ENCODE measurements at regions not wholly inside any gene's neighbourhood (a gene's known extent, or its start where the extent isn't known, plus 50 kb on each side); places are given as distances from the start of the nearest gene placed in this dataset.

DNA sequence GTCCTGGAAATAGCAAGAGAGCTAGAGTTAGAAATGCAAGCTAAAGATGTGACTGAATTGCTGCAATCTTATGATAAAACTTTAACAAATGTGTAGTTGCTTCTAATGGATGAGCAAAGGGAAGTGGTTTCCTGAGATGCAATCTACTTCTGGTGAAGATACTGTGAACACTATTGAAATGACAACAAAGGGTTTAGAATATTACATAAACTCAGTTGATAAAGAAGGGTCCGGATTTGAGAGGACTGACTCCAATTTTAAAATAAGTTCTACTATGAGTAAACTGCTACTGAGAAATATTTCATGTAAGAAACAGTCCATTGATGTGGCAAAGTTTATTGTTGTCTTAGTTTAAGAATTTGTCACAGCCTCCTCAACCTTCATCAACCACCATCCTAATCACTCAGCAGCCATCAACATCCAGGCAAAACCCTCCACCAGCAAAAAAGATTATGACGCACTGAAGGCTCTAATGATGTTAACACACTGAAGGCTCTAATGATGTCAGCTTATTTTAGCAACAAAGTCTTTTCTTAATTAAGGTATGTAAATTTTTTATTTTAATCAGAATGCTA is 376.2 kb downstream of the CDH10 start:
- no peak overlapping the region for H3K23ac ChIP-seq (ENCODE audit: low read depth, low read length)
- H2BK15ac ChIP-seq (ENCODE audit: low read depth, low read length), result no peak overlapping the region
- in situ Hi-C loops (cut with MboI; ENCODE audit: low sequenced_read_pairs), result no loop called here

More for the DNA sequence above, 376.2 kb downstream of the CDH10 start:
- BruUV-seq (replicated peaks), result no TSS peak
- H3K9me1 ChIP-seq (ENCODE audit: insufficient read depth, low read length), result no peaks in the 10 kb centered on the region
- CTCF ChIA-PET, result interaction anchor here (0.6 kb wide), 1 partner anchor 1947 kb away, joined by 3 read pairs; no protein-coding TSS in a partner anchor
- no peak overlapping the region for H3K14ac ChIP-seq (replicated peaks; ENCODE audit: low read depth, low read length)
- 0 out of 2 replicates have a peak, but pooled peaks cover 1% of the 10 kb centered on the region for H3K9me3 ChIP-seq (ENCODE audit: control insufficient read depth, insufficient read depth, low read length)
- no peak overlapping the region for H3K4ac ChIP-seq (ENCODE audit: low read depth, low read length)
- no peaks in the 10 kb centered on the region for H3K4me1 ChIP-seq (ENCODE audit: control insufficient read depth, insufficient read depth, low read length)
- no peak overlapping the region for H2BK5ac ChIP-seq (ENCODE audit: low read depth, low read length, poor library complexity, severe bottlenecking)
- POLR2A ChIA-PET (ENCODE audit: unreplicated experiment), result no interaction called here
- H3K4me2 ChIP-seq (ENCODE audit: low read depth, low read length), result no peak overlapping the region
- H3K4me3 ChIP-seq (ENCODE audit: insufficient read depth, low read depth, low read length), result no peak overlapping the region
- TF ChIP-seq BHLHE40 (IDR thresholded peaks at IDR 0.05; ENCODE audit: low read depth, low read length) (no peak), NFE2L2 (IDR thresholded peaks at IDR 0.05; ENCODE audit: low read depth, low read length) (no peak), FOS (IDR thresholded peaks at IDR 0.05; ENCODE audit: low read depth, low read length) (no peak), CEBPB (IDR thresholded peaks at IDR 0.05; ENCODE audit: low read depth, low read length) (no peak), MAZ (IDR thresholded peaks at IDR 0.05; ENCODE audit: borderline replicate concordance, low read depth, low read length) (no peak), SMC3 (IDR thresholded peaks at IDR 0.05; ENCODE audit: low read depth, low read length) (no peak)
- TF ChIP-seq, protein P1, sequence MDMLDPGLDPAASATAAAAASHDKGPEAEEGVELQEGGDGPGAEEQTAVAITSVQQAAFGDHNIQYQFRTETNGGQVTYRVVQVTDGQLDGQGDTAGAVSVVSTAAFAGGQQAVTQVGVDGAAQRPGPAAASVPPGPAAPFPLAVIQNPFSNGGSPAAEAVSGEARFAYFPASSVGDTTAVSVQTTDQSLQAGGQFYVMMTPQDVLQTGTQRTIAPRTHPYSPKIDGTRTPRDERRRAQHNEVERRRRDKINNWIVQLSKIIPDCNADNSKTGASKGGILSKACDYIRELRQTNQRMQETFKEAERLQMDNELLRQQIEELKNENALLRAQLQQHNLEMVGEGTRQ (IDR thresholded peaks at IDR 0.05; ENCODE audit: low read depth, low read length), result no peak
- TF ChIP-seq, protein P2, sequence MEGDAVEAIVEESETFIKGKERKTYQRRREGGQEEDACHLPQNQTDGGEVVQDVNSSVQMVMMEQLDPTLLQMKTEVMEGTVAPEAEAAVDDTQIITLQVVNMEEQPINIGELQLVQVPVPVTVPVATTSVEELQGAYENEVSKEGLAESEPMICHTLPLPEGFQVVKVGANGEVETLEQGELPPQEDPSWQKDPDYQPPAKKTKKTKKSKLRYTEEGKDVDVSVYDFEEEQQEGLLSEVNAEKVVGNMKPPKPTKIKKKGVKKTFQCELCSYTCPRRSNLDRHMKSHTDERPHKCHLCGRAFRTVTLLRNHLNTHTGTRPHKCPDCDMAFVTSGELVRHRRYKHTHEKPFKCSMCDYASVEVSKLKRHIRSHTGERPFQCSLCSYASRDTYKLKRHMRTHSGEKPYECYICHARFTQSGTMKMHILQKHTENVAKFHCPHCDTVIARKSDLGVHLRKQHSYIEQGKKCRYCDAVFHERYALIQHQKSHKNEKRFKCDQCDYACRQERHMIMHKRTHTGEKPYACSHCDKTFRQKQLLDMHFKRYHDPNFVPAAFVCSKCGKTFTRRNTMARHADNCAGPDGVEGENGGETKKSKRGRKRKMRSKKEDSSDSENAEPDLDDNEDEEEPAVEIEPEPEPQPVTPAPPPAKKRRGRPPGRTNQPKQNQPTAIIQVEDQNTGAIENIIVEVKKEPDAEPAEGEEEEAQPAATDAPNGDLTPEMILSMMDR (conservative IDR thresholded peaks at IDR 0.05; ENCODE audit: low read depth, low read length), result no peak
- no peak for DNase-seq
- H2BK120ac ChIP-seq (ENCODE audit: low read depth, low read length), result no peak overlapping the region
- H3K9ac ChIP-seq (ENCODE audit: low read depth, low read length), result no peak overlapping the region
- H4K91ac ChIP-seq (ENCODE audit: insufficient read depth, low read depth, low read length), result no peak overlapping the region
- H2AK9ac ChIP-seq (replicated peaks; ENCODE audit: low read depth, low read length, poor library complexity), result no peak overlapping the region
- H4K5ac ChIP-seq (ENCODE audit: low read depth, low read length), result no peak overlapping the region
- H3K27ac ChIP-seq (ENCODE audit: insufficient read depth, low read length), result no peak overlapping the region
- no CpG with 5 or more reads among the region's 2 CpGs for WGBS, 2 experiments (ENCODE audit: extremely low coverage in 2 of 2, insufficient read length in 1 of 2)
- no peak overlapping the region for H3K56ac ChIP-seq (ENCODE audit: extremely low read depth, insufficient read depth, low read length)
- no peak for ATAC-seq (ENCODE audit: low read depth)
- H2AK5ac ChIP-seq (ENCODE audit: low read depth, low read length), result no peak overlapping the region
- H4K20me1 ChIP-seq (ENCODE audit: insufficient read depth, low read length), result no peaks in the 10 kb centered on the region
- no peaks in the 10 kb centered on the region for H3K79me1 ChIP-seq (ENCODE audit: low read depth in 1 of 2, low read length in 2 of 2)
- H3K27me3 ChIP-seq (ENCODE audit: control insufficient read depth, insufficient read depth, low read length), result no peaks in the 10 kb centered on the region
- H2BK20ac ChIP-seq (ENCODE audit: low read depth, low read length), result no peak overlapping the region
- intact Hi-C loops (cut with micrococcal nuclease) (no loop called here), dilution Hi-C loops (cut with HindIII; ENCODE audit: low sequenced_read_pairs, unreplicated experiment) (no loop called here)
- no peak overlapping the region for H4K8ac ChIP-seq (ENCODE audit: low read depth in 2 of 2, low read length in 2 of 2)
- no peaks in the 10 kb centered on the region for H3K36me3 ChIP-seq (ENCODE audit: control insufficient read depth, insufficient read depth, low read length)
- no peak overlapping the region for H3K18ac ChIP-seq (ENCODE audit: low read depth, low read length)
- no peak overlapping the region for H2AFZ ChIP-seq (replicated peaks; ENCODE audit: low read length, poor library complexity)

All from IMR-90 (cell line).